ENCODE measurements at regions not wholly inside any gene's neighbourhood (a gene's known extent, or its start where the extent isn't known, plus 50 kb on each side); places are given as distances from the start of the nearest gene placed in this dataset.

DNA sequence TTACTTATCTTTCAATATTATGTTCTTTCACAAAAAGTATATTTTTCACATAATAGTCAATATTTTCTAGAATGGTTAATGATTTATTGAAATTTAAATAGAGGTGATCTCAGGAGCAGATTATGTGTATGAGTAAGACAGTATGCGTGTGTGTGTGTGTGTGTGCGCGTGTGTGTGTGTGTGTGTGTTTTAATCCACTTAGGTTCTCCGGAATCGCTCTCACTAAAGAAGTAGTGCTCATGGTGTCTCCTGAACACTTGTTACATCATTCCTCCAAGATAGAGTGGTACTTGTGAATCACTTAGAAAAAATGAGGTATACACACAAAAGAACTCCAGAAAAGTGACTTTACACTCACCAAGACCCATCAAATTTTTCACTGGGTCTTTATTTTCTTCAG lies 91.0 kb upstream of the KCNH7 start:
- TF ChIP-seq GATA3 (IDR thresholded peaks at IDR 0.05; ENCODE audit: low read depth, low read length) (no peak), GATA2 (IDR thresholded peaks at IDR 0.05; ENCODE audit: low read depth, low read length) (no peak)

All from SH-SY5Y (cell line).